ENCODE measurements at regions not wholly inside any gene's neighbourhood (a gene's known extent, or its start where the extent isn't known, plus 50 kb on each side); places are given as distances from the start of the nearest gene placed in this dataset.
"Not testable (repeated sequence)": the region's sequence is repeated elsewhere in the genome, so short reads cannot be mapped to it uniquely, and the experiment has no call there.

- not testable (repeated sequence) for DNase-seq
Observed at GRCh38 chr6:158881276-158881675, 62.1 kb upstream of the EZR start.

GRCh38 chr6:158879180-158879579 lies 60.0 kb upstream of the EZR start:
- DNase-seq: peak; percentile 34

- no peak for DNase-seq
Observed at GRCh38 chr6:158877716-158878115, 58.5 kb upstream of the EZR start.

GRCh38 chr6:158876886-158877285 lies 57.7 kb upstream of the EZR start:
- no peak for DNase-seq

GRCh38 chr6:158870649-158870957 lies 51.4 kb upstream of the EZR start:
- no peak for DNase-seq

- DNase-seq: peak; percentile 95
Observed at GRCh38 chr6:158869826-158870648, 50.9 kb upstream of the EZR start.

GRCh38 chr6:158868890-158869825 lies 50.0 kb upstream of the EZR start:
- DNase-seq: no peak

Data from suppressor macrophage treated with lipopolysaccharide for 4 hours (primary cell).